Activated T-helper 2 cell treated with anti-CD3 and anti-CD28 coated beads, Interferon-gamma antibody, Interleukin-2, Interleukin-4, amounts not matched to agents 10 μg/mL and 5 μg/mL and 100 μg/mL, durations not matched to agents 14 hours and 24 hours and 36 hours (primary cell): ENCODE measurements at regions not wholly inside any gene's neighbourhood (a gene's known extent, or its start where the extent isn't known, plus 50 kb on each side); places are given as distances from the start of the nearest gene placed in this dataset.
"Not testable (repeated sequence)": the region's sequence is repeated elsewhere in the genome, so short reads cannot be mapped to it uniquely, and the experiment has no call there.

Source experiments
- DNase-seq: peaks from one replicate; pipeline ENCODE4 v3.0.0; 2021; ENCODE audit warnings: low spot score
- H3K27ac Mint-ChIP-seq: one replicate; pipeline ENCODE4 v1.8.0; 2021; ENCODE audit warnings: mixed read lengths
- H3K27me3 Mint-ChIP-seq: one replicate; pipeline ENCODE4 v1.8.0; 2021; ENCODE audit warnings: low read depth, mixed read lengths
- H3K36me3 Mint-ChIP-seq: one replicate; pipeline ENCODE4 v1.8.0; 2021; ENCODE audit warnings: low read depth, mixed read lengths
- H3K4me1 Mint-ChIP-seq: one replicate; pipeline ENCODE4 v1.8.0; 2021; ENCODE audit warnings: low read depth, mixed read lengths
- H3K4me3 Mint-ChIP-seq: one replicate; pipeline ENCODE4 v1.8.0; 2021; ENCODE audit warnings: low read depth, mild to moderate bottlenecking, moderate library complexity, mixed read lengths
- H3K9me3 Mint-ChIP-seq: one replicate; pipeline ENCODE4 v1.8.0; 2021; ENCODE audit warnings: mixed read lengths
- intact Hi-C: fragments of 100-400 bp; cut with micrococcal nuclease; formaldehyde crosslinking; loops from one replicate; pipeline ENCODE4 v1.15.1; 2023

DNA sequence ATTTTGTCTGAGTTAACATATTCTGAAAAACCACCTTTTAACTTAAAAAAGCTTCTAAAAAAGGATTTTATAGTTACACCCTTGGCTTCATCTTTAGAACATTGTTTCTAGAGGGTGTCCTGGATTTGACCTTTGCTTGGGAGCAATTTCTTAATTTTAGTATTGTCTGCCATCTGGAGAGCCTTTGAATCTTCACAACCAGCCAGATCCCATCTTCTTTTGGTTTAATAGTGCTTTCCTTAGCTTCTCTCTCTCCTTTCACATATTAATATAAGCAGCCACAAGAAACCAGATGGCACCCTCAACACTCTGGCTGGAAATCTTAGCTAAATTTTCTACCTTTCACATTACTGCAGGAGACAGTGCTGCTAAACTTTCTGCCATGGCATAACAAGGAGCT lies 76.5 kb upstream of the TSPAN2 start:
- no peaks in the 10 kb centered on the region for H3K36me3 Mint-ChIP-seq
- no peaks in the 10 kb centered on the region for H3K9me3 Mint-ChIP-seq
- H3K4me1 Mint-ChIP-seq, result peaks cover 3% of the 10 kb centered on the region
- no peak overlapping the region for H3K27ac Mint-ChIP-seq
- H3K4me3 Mint-ChIP-seq, result no peak overlapping the region
- peaks cover 12% of the 10 kb centered on the region for H3K27me3 Mint-ChIP-seq
- intact Hi-C loops, result no loop called here
- no peak for DNase-seq

DNA sequence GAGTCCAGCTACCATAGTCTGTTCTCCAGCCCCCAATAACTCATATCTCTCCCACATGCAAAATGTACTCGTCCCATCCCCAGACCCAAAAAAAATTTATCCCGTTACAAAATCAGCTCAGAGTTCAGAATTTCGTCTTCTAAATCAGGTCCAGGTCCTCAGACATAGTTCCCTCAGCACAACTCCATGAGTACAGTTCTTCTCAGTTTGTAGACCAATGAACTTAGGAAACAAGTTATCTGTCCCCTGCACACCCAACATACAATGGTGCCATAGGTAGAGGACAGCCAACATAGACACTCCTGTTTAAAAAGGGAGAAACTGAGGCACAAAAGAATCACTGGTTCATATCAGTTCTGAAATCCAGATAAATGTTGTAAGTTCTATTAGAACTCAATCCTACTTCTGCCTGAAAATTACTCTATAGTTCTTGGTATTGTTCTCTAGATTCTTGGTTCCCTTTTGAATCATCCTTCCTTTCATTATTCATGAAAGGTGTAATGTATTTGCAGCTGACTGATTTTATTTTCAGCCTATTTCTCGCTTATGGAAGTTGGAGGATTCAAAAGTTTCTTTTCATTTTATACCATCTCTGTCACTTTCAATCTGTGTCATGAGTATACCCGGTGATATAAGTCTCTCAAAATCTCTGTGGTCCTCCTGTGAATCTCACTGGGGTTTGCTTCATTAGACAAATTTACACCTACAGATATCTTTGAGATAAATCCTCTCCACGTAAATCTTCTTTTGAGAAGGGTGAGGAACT lies 75.8 kb upstream of the TSPAN2 start:
- Mint-ChIP-seq H3K27me3 (peaks cover 9% of the 10 kb centered on the region), H3K36me3 (no peaks in the 10 kb centered on the region), H3K27ac (no peak overlapping the region), H3K4me3 (no peak overlapping the region), H3K9me3 (no peaks in the 10 kb centered on the region), H3K4me1 (peaks cover 3% of the 10 kb centered on the region)
- no peak for DNase-seq
- intact Hi-C loops, result no loop called here

DNA sequence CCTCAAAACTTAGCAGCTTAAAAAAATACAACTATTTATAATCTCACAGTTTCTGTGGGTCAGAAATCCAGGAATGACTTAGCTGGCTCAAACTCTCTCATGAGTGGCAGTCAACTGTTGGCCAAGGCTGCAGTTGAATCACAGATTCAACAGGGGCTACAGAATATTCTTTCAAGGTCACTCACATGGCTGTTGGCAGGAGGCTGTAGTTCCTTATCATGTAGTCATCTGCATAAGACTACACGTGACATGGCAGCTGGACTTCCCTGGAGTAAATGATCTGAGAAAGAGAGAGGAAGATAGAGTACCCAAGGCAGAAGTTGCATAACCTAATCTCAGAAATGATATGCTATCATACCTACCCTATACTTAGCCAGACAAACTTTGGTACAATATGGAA lies 75.2 kb upstream of the TSPAN2 start:
- Mint-ChIP-seq H3K36me3 (no peaks in the 10 kb centered on the region), H3K27ac (no peak overlapping the region), H3K4me3 (no peak overlapping the region), H3K9me3 (no peaks in the 10 kb centered on the region), H3K4me1 (peaks cover 3% of the 10 kb centered on the region), H3K27me3 (peaks cover 7% of the 10 kb centered on the region)
- intact Hi-C loops, result no loop called here
- no peak for DNase-seq

DNA sequence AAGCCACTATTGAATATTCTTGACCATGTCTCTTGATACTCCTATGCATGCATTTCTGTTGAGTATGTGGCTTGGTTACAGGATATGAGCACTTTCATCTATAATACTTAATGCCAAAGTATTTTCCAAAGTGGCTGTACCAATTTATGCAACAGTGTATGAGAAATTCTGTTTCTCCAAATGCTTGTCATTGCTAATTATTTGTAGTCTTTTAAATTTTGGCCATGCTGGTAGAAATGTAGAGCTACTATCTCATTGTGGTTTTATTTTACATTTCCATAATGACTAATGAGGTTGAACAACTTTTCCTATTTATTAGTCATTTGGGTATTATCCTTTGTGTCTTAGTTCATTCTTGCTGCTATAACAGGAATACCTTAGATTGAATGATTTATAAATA lies 71.4 kb upstream of the TSPAN2 start:
- intact Hi-C loops, result no loop called here
- no peak overlapping the region for H3K27ac Mint-ChIP-seq
- no peak for DNase-seq
- H3K4me1 Mint-ChIP-seq, result peaks cover 3% of the 10 kb centered on the region
- H3K4me3 Mint-ChIP-seq, result no peak overlapping the region
- peaks cover 11% of the 10 kb centered on the region for H3K27me3 Mint-ChIP-seq
- no peaks in the 10 kb centered on the region for H3K36me3 Mint-ChIP-seq
- H3K9me3 Mint-ChIP-seq, result no peaks in the 10 kb centered on the region

DNA sequence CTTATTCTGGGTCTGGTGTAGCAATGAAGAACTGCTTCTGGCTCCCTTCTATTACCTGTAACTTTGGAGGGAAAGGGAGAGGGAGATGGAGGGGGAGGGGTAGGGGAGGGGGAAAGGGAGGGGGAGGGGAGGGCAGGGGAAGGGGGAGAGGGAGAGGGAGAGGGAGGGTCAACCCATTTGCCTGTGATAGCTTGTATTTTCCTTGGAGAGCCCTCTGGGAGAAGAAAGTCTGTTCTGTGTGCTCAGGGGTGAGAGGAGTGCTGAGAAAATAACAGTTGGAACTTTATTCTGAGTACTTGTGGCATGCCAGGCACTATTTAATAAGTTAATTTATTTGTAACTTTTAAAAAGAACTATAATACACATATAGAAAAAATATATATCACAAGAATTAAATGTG lies 70.7 kb upstream of the TSPAN2 start:
- H3K9me3 Mint-ChIP-seq, result no peaks in the 10 kb centered on the region
- no peaks in the 10 kb centered on the region for H3K4me1 Mint-ChIP-seq
- DNase-seq, result no peak
- no peak overlapping the region for H3K27ac Mint-ChIP-seq
- H3K36me3 Mint-ChIP-seq, result no peaks in the 10 kb centered on the region
- H3K27me3 Mint-ChIP-seq, result peaks cover 11% of the 10 kb centered on the region
- no peak overlapping the region for H3K4me3 Mint-ChIP-seq
- intact Hi-C loops, result no loop called here

DNA sequence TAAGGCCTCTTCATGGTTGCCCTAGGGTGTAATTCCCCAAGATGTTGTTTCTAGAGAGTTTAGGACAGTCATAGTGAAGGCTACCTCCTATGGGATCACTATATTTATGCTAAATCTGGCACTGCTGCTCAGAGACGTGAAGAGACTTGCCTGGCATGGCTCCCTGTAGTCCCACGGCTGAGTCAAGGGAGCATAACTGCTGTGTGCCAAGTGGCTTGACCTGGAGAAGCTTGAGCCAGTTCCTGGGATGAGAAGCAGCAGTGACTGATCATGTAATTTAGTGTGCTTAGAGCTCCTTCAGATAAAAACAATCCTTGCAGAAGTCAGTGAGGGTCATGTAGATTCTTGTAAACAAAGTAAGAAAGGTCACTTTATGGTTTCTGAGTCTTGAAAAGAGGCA lies 68.9 kb upstream of the TSPAN2 start:
- H3K36me3 Mint-ChIP-seq, result no peaks in the 10 kb centered on the region
- no peak for DNase-seq
- H3K27me3 Mint-ChIP-seq, result peaks cover 9% of the 10 kb centered on the region
- intact Hi-C loops, result no loop called here
- no peak overlapping the region for H3K27ac Mint-ChIP-seq
- H3K9me3 Mint-ChIP-seq, result no peaks in the 10 kb centered on the region
- no peaks in the 10 kb centered on the region for H3K4me1 Mint-ChIP-seq
- H3K4me3 Mint-ChIP-seq, result no peak overlapping the region

DNA sequence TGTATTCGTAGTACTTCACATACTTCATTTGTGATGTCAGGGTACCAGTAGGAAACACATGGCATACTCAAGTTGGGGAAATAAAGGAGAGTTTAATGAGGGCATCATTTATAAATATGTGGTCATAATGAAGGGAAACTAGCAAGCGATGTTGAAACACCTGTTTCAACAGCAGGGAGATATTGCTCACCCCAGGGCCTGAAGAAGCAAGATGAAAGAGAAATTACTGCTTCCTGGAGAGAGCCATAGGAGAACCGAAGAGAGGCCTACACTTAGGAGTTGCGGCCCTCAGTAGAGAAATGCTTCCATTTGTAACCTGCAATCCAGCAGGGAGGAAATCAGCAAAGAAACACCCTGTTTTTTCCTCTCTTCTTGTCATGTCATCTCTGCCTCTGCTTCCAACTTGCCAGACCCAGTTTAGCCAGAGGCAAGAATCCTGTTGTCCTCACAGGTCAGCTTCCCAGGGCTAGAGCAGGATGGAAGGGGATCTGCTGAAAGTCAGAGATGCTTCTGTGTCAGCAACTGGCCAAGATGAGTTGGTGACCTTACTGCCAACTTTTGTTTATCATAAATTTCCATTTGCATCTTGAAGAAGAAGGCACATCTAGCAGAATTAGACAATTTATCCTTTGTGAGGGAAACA lies 67.6 kb upstream of the TSPAN2 start:
- Mint-ChIP-seq H3K27me3 (peaks cover 5% of the 10 kb centered on the region), H3K9me3 (no peaks in the 10 kb centered on the region), H3K27ac (no peak overlapping the region), H3K36me3 (no peaks in the 10 kb centered on the region), H3K4me1 (no peaks in the 10 kb centered on the region), H3K4me3 (no peak overlapping the region)
- DNase-seq, result no peak
- intact Hi-C loops, result no loop called here

DNA sequence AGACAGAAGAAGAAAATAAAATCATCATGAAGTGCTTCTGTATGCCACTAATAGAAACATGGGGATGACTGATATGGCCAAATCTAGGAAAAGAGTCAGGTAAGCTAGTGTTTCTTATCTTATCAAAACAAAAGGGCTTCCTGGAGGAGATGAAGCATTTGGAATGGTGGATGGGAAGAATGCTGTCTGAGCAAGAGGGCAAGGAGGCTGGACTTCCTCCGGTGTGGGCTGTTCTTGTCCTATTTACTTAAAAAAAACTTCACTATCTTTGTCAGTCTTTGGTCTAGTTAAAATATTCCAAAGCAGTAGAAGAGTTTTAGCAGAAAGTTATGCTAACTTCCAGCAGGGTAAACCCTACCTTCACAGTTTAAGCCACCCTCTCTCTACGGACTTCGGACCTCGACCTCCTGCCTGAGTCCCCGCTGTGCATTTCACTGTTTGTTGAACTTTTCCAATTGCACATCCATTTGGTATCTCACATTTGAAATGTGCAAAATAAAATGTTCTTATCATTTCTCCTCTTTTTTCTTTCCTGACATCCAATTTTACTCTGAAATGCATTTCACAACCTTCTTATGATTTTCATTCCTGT lies 64.8 kb upstream of the TSPAN2 start:
- intact Hi-C loops, result no loop called here
- DNase-seq, result no peak
- H3K27me3 Mint-ChIP-seq, result peaks cover 9% of the 10 kb centered on the region
- H3K4me1 Mint-ChIP-seq, result no peaks in the 10 kb centered on the region
- H3K36me3 Mint-ChIP-seq, result no peaks in the 10 kb centered on the region
- H3K27ac Mint-ChIP-seq, result no peak overlapping the region
- no peak overlapping the region for H3K4me3 Mint-ChIP-seq
- H3K9me3 Mint-ChIP-seq, result no peaks in the 10 kb centered on the region

DNA sequence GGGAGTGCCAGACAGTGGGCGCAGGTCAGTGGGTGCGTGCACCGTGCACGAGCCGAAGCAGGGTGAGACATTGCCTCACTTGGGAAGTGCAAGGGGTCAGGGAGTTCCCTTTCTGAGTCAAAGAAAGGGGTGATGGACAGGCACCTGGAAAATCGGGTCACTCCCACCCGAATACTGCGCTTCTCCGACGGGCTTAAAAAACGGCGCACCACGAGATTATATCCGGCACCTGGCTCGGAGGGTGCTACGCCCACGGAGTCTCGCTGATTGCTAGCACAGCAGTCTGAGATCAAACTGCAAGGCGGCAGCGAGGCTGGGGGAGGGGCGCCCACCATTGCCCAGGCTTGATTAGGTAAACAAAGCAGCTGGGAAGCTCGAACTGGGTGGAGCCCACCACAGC lies 58.6 kb upstream of the TSPAN2 start:
- H3K9me3 Mint-ChIP-seq, H3K36me3 Mint-ChIP-seq, intact Hi-C loops, H3K4me1 Mint-ChIP-seq, H3K4me3 Mint-ChIP-seq, DNase-seq, H3K27ac Mint-ChIP-seq: not testable (repeated sequence)
- peaks cover 27% of the 10 kb centered on the region for H3K27me3 Mint-ChIP-seq

DNA sequence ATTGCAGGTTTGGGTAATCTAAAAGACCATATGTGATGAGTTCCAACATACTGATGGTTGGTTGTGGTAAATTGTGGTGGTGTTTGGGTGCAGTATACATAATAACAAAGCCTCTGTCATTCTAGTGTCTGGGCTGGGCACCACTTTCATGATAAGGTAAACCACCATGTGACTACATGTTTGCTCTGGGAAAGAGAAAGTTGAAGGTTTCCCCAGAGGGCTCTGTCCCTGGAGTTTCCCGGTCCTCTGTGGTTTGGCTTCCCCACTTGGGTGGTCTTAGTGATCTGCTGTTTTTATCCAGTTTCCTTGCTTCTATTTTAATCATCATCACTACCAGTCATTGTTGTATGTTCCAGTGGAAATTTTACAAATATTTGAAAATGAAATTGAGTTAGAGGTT lies 55.9 kb upstream of the TSPAN2 start:
- Mint-ChIP-seq H3K27me3 (peaks cover 39% of the 10 kb centered on the region), H3K4me1 (peaks cover 3% of the 10 kb centered on the region), H3K27ac (no peak overlapping the region), H3K36me3 (no peaks in the 10 kb centered on the region), H3K9me3 (no peaks in the 10 kb centered on the region), H3K4me3 (no peak overlapping the region)
- intact Hi-C loops, result no loop called here
- DNase-seq, result no peak

DNA sequence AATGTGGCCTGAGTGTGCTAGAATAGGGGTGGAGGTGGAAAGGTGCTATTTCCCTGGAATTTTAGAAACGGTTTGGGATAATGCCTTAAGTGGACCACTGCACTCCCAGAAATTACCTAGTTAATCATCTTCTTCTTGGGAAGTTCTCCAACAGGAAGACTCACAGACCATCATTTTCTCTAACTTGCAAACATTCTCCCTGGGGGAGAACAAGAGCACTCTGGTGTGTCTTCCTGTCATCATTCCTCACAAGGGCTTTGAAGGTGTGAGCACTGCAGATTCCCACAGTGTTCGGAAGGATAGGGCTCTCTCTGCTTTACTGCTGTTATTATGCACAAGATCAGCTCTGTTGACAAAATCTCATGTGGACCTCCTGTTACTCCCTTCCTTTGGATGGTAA lies 54.9 kb upstream of the TSPAN2 start:
- Mint-ChIP-seq H3K27me3 (peaks cover 42% of the 10 kb centered on the region), H3K9me3 (no peaks in the 10 kb centered on the region), H3K4me1 (peaks cover 3% of the 10 kb centered on the region), H3K4me3 (no peak overlapping the region), H3K27ac (no peak overlapping the region), H3K36me3 (no peaks in the 10 kb centered on the region)
- intact Hi-C loops, result no loop called here
- DNase-seq, result no peak

DNA sequence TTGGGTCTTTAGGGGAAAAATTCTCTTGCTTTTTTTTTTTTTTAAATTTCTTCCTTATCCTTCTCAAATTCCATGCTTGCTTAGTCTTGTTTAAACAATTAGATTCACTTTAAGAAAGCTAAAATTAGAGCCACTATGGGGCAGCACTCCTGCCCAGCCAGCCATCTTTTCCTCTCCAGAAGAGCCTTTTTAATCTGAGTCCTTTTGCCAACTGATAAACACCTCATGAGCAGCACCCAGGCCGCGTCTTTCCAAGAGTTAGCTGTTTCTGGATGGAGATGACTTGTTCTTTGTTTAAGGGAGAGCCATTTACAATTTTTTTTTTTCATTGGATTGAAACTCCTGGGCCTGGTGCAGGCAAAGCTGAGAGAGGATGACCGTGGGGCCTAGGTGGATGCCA lies 53.3 kb upstream of the TSPAN2 start:
- intact Hi-C loops, result no loop called here
- peaks cover 44% of the 10 kb centered on the region for H3K27me3 Mint-ChIP-seq
- H3K9me3 Mint-ChIP-seq, result no peaks in the 10 kb centered on the region
- DNase-seq, result no peak
- H3K36me3 Mint-ChIP-seq, result no peaks in the 10 kb centered on the region
- no peak overlapping the region for H3K4me3 Mint-ChIP-seq
- peaks cover 2% of the 10 kb centered on the region for H3K4me1 Mint-ChIP-seq
- no peak overlapping the region for H3K27ac Mint-ChIP-seq

DNA sequence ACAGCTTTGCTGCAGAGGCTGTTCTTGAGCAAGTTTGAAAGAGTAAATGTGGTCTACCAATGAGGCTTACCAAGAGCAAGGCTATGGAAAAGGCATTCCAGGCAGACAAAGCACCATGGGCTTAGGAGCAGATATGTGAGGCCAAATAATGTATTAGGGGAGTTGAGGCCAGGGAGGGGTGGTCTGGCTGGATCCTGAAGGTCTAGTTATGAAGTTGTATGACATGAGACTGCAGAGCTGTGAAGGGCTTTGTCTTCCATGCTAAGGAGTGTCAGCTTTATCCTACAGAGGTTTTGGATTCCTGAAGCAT lies 51.8 kb upstream of the TSPAN2 start:
- Mint-ChIP-seq H3K9me3 (no peaks in the 10 kb centered on the region), H3K27me3 (peaks cover 31% of the 10 kb centered on the region), H3K4me3 (no peak overlapping the region), H3K36me3 (no peaks in the 10 kb centered on the region), H3K27ac (no peak overlapping the region), H3K4me1 (no peaks in the 10 kb centered on the region)
- DNase-seq, result no peak
- intact Hi-C loops, result no loop called here
